NT2/D1 (cell line): ENCODE measurements at regions not wholly inside any gene's neighbourhood (a gene's known extent, or its start where the extent isn't known, plus 50 kb on each side); places are given as distances from the start of the nearest gene placed in this dataset.

Experiments used
- SUZ12 ChIP-seq: IDR thresholded peaks from 2 replicates; pipeline ENCODE4 v1.6.1; 2011; ENCODE audit not compliant: insufficient read length, insufficient read depth; ENCODE audit errors: extremely low read depth
- YY1 ChIP-seq: IDR thresholded peaks from 2 replicates; pipeline ENCODE4 v1.6.1; 2011; ENCODE audit not compliant: insufficient read length, insufficient read depth
- ZNF274 ChIP-seq: IDR thresholded peaks from 2 replicates; pipeline ENCODE4 v1.6.1; 2011; ENCODE audit warnings: mild to moderate bottlenecking, low read depth, low read length

DNA sequence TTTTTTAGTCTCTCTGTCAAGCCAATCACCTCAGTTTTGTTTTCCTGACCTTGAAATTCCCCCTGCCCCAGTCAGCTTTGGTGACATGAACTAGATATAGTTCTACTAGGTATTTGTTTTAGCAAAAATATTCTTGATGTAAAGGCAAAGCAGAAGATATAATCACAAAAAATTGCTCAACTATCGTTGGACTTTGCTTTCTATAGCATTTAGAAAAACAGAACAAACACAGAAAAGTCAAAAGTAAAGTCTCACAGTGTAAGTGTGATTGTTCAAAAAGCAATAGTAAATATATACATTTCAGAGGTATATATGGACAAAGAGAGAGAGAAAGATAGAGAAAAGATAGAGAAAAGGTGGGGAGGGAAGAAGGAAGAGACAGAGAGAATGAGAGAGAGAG is 305.9 kb downstream of the ADGRL2 start:
- TF ChIP-seq ZNF274 (no peak), YY1 (no peak), SUZ12 (no peak)
